T47D (cell line): ENCODE measurements at regions not wholly inside any gene's neighbourhood (a gene's known extent, or its start where the extent isn't known, plus 50 kb on each side); places are given as distances from the start of the nearest gene placed in this dataset.

Experiments used
- DNase-seq, 2 experiments: peaks; one replicate each; pipeline versions ENCODE4 v3.0.0 to v3.0.0-alpha.2; 2011 to 2012; ENCODE audit warnings: low read depth in 1 of 2, low spot score in 1 of 2
- JUND ChIP-seq: IDR thresholded peaks from 2 replicates; pipeline ENCODE4 v1.6.1; 2012; ENCODE audit warnings: low read depth
- in situ Hi-C: cut with HindIII; loops from 2 replicates; pipeline ENCODE4 v1.10.0; 2016; ENCODE audit warnings: low sequenced_read_pairs, low pct_unique_long_range_greater_than_20kb

GRCh38 chr16:82329504-82330192 is 159.6 kb upstream of the MPHOSPH6 start:
- DNase-seq: peak; percentile 46 to 97
- in situ Hi-C loops: no loop called here
- TF ChIP-seq JUND: no peak

GRCh38 chr16:82328881-82329469 is 159.0 kb upstream of the MPHOSPH6 start:
- TF ChIP-seq JUND: no peak
- in situ Hi-C loops: no loop called here
- DNase-seq: peak in 1 of 2 experiments; percentile 53

- DNase-seq: no peak
- no peak for TF ChIP-seq JUND
- in situ Hi-C loops: no loop called here
Measured at GRCh38 chr16:82323171-82323570, 153.1 kb upstream of the MPHOSPH6 start.

- in situ Hi-C loops: no loop called here
- DNase-seq: peak in 1 of 2 experiments; percentile 58
Measured at GRCh38 chr16:82322177-82322576, 152.2 kb upstream of the MPHOSPH6 start.

GRCh38 chr16:82319038-82319437 is 149.0 kb upstream of the MPHOSPH6 start:
- in situ Hi-C loops: no loop called here
- no peak for DNase-seq
- no peak for TF ChIP-seq JUND

More at GRCh38 chr16:82322177-82322576, 152.2 kb upstream of the MPHOSPH6 start:
- peak; percentile 63; the same call in 1 of the 2 replicates for TF ChIP-seq JUND

- peak; percentile 36 to 92 for DNase-seq
- TF ChIP-seq JUND: no peak; the same call in 1 of the 2 replicates
- in situ Hi-C loops: no loop called here
Measured at GRCh38 chr16:82317411-82318167, 147.6 kb upstream of the MPHOSPH6 start.

- in situ Hi-C loops: no loop called here
- no peak for DNase-seq
- TF ChIP-seq JUND: no peak
Measured at GRCh38 chr16:82313754-82314153, 143.7 kb upstream of the MPHOSPH6 start.

GRCh38 chr16:82311528-82311927 is 141.5 kb upstream of the MPHOSPH6 start:
- TF ChIP-seq JUND: no peak
- no peak for DNase-seq
- in situ Hi-C loops: no loop called here

- no peak for TF ChIP-seq JUND
- DNase-seq: no peak
Measured at GRCh38 chr16:82302042-82302727, 132.2 kb upstream of the MPHOSPH6 start.

GRCh38 chr16:82301146-82301755 is 131.2 kb upstream of the MPHOSPH6 start:
- no peak for DNase-seq
- in situ Hi-C loops: no loop called here
- no peak for TF ChIP-seq JUND

More at GRCh38 chr16:82302042-82302727, 132.2 kb upstream of the MPHOSPH6 start:
- in situ Hi-C loops: no loop called here

GRCh38 chr16:82300374-82300951 is 130.4 kb upstream of the MPHOSPH6 start:
- in situ Hi-C loops: no loop called here

GRCh38 chr16:82298472-82298871 is 128.4 kb upstream of the MPHOSPH6 start:
- in situ Hi-C loops: no loop called here
- DNase-seq: no peak
- no peak for TF ChIP-seq JUND

More at GRCh38 chr16:82300374-82300951, 130.4 kb upstream of the MPHOSPH6 start:
- TF ChIP-seq JUND: no peak
- no peak for DNase-seq
